ENCODE measurements at regions not wholly inside any gene's neighbourhood (a gene's known extent, or its start where the extent isn't known, plus 50 kb on each side); places are given as distances from the start of the nearest gene placed in this dataset.

- ATAC-seq (no peak), DNase-seq (ENCODE audit: low spot score) (no peak)
- no peak overlapping the region for H3K27ac Mint-ChIP-seq
- CTCF ChIA-PET = interaction anchor here (0.9 kb wide), 1 partner anchor 13 kb away, joined by 4 read pairs; no protein-coding TSS in a partner anchor
- H3K4me1 Mint-ChIP-seq = no peaks in the 10 kb centered on the region
- H3K27me3 Mint-ChIP-seq (ENCODE audit: low read depth) = no peaks in the 10 kb centered on the region
- POLR2A ChIA-PET = no interaction called here
- no peak for TF ChIP-seq ZNF281 (CRISPR knock-in tag; IDR thresholded peaks at IDR 0.05)
- no peak for TF ChIP-seq STAT6 (CRISPR knock-in tag; conservative IDR thresholded peaks at IDR 0.05; ENCODE audit: low read depth)
- no peak for TF ChIP-seq GTF2I (CRISPR knock-in tag; conservative IDR thresholded peaks at IDR 0.05)
- TF ChIP-seq SOX15 (CRISPR knock-in tag; IDR thresholded peaks at IDR 0.05) = no peak
- no peak for TF ChIP-seq TEAD4 (CRISPR knock-in tag; IDR thresholded peaks at IDR 0.05)
- no peak for TF ChIP-seq ZBTB21 (CRISPR knock-in tag; IDR thresholded peaks at IDR 0.05; ENCODE audit: borderline replicate concordance)
- no peak for TF ChIP-seq MAX (CRISPR knock-in tag; IDR thresholded peaks at IDR 0.05)
- TF ChIP-seq FOXP1 (CRISPR knock-in tag; IDR thresholded peaks at IDR 0.05; ENCODE audit: borderline replicate concordance) = no peak
- no peak for TF ChIP-seq RELA (CRISPR knock-in tag; IDR thresholded peaks at IDR 0.05; ENCODE audit: borderline replicate concordance)
- TF ChIP-seq FOXK1 (CRISPR knock-in tag; IDR thresholded peaks at IDR 0.05) = no peak
- TF ChIP-seq HMGA2 (CRISPR knock-in tag; IDR thresholded peaks at IDR 0.05) = no peak
- no peak overlapping the region for H3K4me3 Mint-ChIP-seq
- peaks cover 23% of the 10 kb centered on the region for H3K9me3 Mint-ChIP-seq
- H3K36me3 Mint-ChIP-seq = peaks cover 9% of the 10 kb centered on the region; the same call in 1 of the 2 replicates
Measured at GRCh38 chr13:59305896-59306295, 857.8 kb downstream of the DIAPH3 start.

- DNase-seq (ENCODE audit: low spot score) (no peak), ATAC-seq (no peak)
- Mint-ChIP-seq H3K4me3 (no peak overlapping the region), H3K9me3 (peaks cover 13% of the 10 kb centered on the region), H3K27me3 (ENCODE audit: low read depth) (no peaks in the 10 kb centered on the region), H3K36me3 (peaks cover 6% of the 10 kb centered on the region; the same call in 1 of the 2 replicates), H3K4me1 (no peaks in the 10 kb centered on the region), H3K27ac (no peak overlapping the region)
- CTCF ChIA-PET = no interaction called here
- POLR2A ChIA-PET = no interaction called here
- TF ChIP-seq FOXP4 (CRISPR knock-in tag; IDR thresholded peaks at IDR 0.05) (no peak), STAT6 (CRISPR knock-in tag; conservative IDR thresholded peaks at IDR 0.05; ENCODE audit: low read depth) (no peak), ESRRA (CRISPR knock-in tag; IDR thresholded peaks at IDR 0.05; ENCODE audit: borderline replicate concordance) (no peak), PRDM15 (CRISPR knock-in tag; IDR thresholded peaks at IDR 0.05) (no peak), IRF2 (CRISPR knock-in tag; IDR thresholded peaks at IDR 0.05; ENCODE audit: borderline replicate concordance, low read depth) (no peak), RORB (CRISPR knock-in tag; IDR thresholded peaks at IDR 0.05) (no peak), RELA (CRISPR knock-in tag; IDR thresholded peaks at IDR 0.05; ENCODE audit: borderline replicate concordance) (no peak)
Measured at GRCh38 chr13:59312776-59313175, 851.0 kb downstream of the DIAPH3 start.

All from WTC11 (cell line).